Gastroesophageal sphincter (tissue), 4 donors: ENCODE measurements at regions not wholly inside any gene's neighbourhood (a gene's known extent, or its start where the extent isn't known, plus 50 kb on each side); places are given as distances from the start of the nearest gene placed in this dataset.
A peak's percentile ranks its signal among the peaks of the same experiment; 100 is the strongest.

ENCODE experiments used
- ATAC-seq: fragments of 150-250 bp; one replicate; pipeline ENCODE4 v1.9.1; 2016; ENCODE audit warnings: mild to moderate bottlenecking, moderate library complexity
- H3K27ac ChIP-seq, 4 donors: fragments of 200-600 bp; sonication (generic) in 3 of 4; 1 replicate in 3 of 4; 2 replicates in 1 of 4; pipeline ENCODE4 v1.5.1; 2016 to 2019
- H3K27me3 ChIP-seq: fragments of 200-600 bp; sonication (generic); one replicate; pipeline ENCODE4 v1.5.1; 2019
- H3K36me3 ChIP-seq, 2 donors: fragments of 200-600 bp; sonication (generic); one replicate each; pipeline ENCODE4 v1.5.1; 2019; ENCODE audit warnings: control low read depth in 1 of 2
- H3K4me1 ChIP-seq, 3 donors: fragments of 200-600 bp; sonication (generic); 1 replicate in 2 of 3; 2 replicates in 1 of 3; pipeline ENCODE4 v1.5.1; 2016 to 2019; ENCODE audit warnings: control low read depth in 2 of 3
- H3K4me3 ChIP-seq, 2 donors: fragments of 200-600 bp; sonication (generic); one replicate each; pipeline ENCODE4 v1.5.1; 2019; ENCODE audit warnings: mild to moderate bottlenecking in 1 of 2, moderate library complexity in 1 of 2
- H3K9me3 ChIP-seq, 3 donors: fragments of 200-600 bp; sonication (generic); one replicate each; pipeline ENCODE4 v1.5.1; 2017 to 2019; ENCODE audit warnings: control low read depth in 2 of 3
- CTCF ChIP-seq, 4 experiments: fragments of 200-600 bp in 2 of 4; fragments of 450-650 bp in 2 of 4; sonication (generic) in 1 of 4; IDR thresholded peaks; one replicate each; pipeline ENCODE4 v1.5.1; 2017 to 2019; ENCODE audit warnings: antibody characterized with exemption in 4 of 4, mild to moderate bottlenecking in 2 of 4, moderate library complexity in 2 of 4
- EP300 ChIP-seq: sonication (generic); formaldehyde crosslinking; IDR thresholded peaks from one replicate; pipeline ENCODE4 v1.6.1; 2017; ENCODE audit warnings: antibody characterized with exemption, mild to moderate bottlenecking
- POLR2A ChIP-seq, 2 donors: fragments of 450-650 bp; IDR thresholded peaks; one replicate each; pipeline ENCODE4 v1.6.1; 2017; ENCODE audit warnings: antibody characterized with exemption in 2 of 2, mild to moderate bottlenecking in 2 of 2, moderate library complexity in 1 of 2
- POLR2AphosphoS5 ChIP-seq: sonication (generic); formaldehyde crosslinking; IDR thresholded peaks from one replicate; pipeline ENCODE4 v1.6.1; 2017; ENCODE audit warnings: antibody characterized with exemption
- WGBS, 2 donors: methylation state at CpG; one replicate each; pipeline ENCODE4 v1.1.5; 2018; ENCODE audit warnings: low coverage in 1 of 2; 5-methylcytosine and 5-hydroxymethylcytosine counted together

- Histone ChIP-seq H3K4me1 (peaks cover 0 to 23% (median 3%) of the 10 kb centered on the region in 3 donors), H3K27ac (no peak overlapping the region), H3K36me3 (no peaks in the 10 kb centered on the region), H3K4me3 (no peak overlapping the region), H3K9me3 (no peaks in the 10 kb centered on the region), H3K27me3 (no peaks in the 10 kb centered on the region)
- WGBS, 2 donors = 59 to 78% methylated on average over 3 of the region's 3 CpGs
- no peak for ATAC-seq
- TF ChIP-seq POLR2AphosphoS5 (no peak), EP300 (no peak), CTCF (IDR thresholded peaks at IDR 0.05) (no peak), POLR2A (IDR thresholded peaks at IDR 0.05) (no peak)
Observed at GRCh38 chr7:86978808-86979506, 80.5 kb downstream of the ELAPOR2 start.

DNA sequence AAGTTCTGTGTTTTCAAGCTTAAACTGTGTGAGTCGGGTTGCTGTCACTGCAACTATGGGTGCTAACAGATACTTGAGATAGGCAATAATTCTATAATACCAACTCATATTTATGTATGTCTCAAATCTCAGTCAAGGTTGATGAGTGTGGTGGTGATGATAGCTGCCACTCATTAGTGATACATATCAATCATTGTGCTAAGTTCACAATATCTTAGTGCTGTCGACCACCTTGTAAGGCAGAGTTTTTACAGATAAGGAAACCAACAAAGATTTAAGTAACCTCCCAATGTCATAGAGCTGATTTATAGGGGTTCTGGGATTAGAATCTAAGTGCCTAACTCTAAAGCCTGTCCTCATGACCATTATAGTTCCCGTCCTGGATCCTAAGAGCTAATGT lies 82.5 kb downstream of the ELAPOR2 start:
- H3K9me3 ChIP-seq = no peaks in the 10 kb centered on the region
- no peak overlapping the region for H3K27ac ChIP-seq
- no peaks in the 10 kb centered on the region for H3K27me3 ChIP-seq
- H3K4me1 ChIP-seq = peaks cover 0 to 23% (median 3%) of the 10 kb centered on the region in 3 donors
- no peak overlapping the region for H3K4me3 ChIP-seq
- ATAC-seq = no peak
- no peaks in the 10 kb centered on the region for H3K36me3 ChIP-seq
- TF ChIP-seq POLR2A (IDR thresholded peaks at IDR 0.05) (no peak), POLR2AphosphoS5 (no peak), EP300 (no peak), CTCF (IDR thresholded peaks at IDR 0.05) (no peak)
- WGBS, 2 donors = 89 to 91% methylated on average over 2 to 3 of the region's 3 CpGs

GRCh38 chr7:86975914-86976313 lies 83.5 kb downstream of the ELAPOR2 start:
- H3K36me3 ChIP-seq = no peaks in the 10 kb centered on the region
- no peaks in the 10 kb centered on the region for H3K9me3 ChIP-seq
- H3K27ac ChIP-seq = peak overlapping the region; percentile 23 to 79 (median 65)
- H3K4me1 ChIP-seq = peaks cover 0 to 22% (median 3%) of the 10 kb centered on the region in 3 donors
- peak overlapping the region; percentile 26 to 32 for H3K4me3 ChIP-seq
- no peaks in the 10 kb centered on the region for H3K27me3 ChIP-seq
- TF ChIP-seq CTCF (IDR thresholded peaks at IDR 0.05) (no peak), POLR2A (IDR thresholded peaks at IDR 0.05) (no peak), EP300 (no peak)
- 27 to 71% methylated on average over 1 of the region's 1 CpG for WGBS, 2 donors
- ATAC-seq = no peak

GRCh38 chr7:86975449-86975848 lies 84.0 kb downstream of the ELAPOR2 start:
- Histone ChIP-seq H3K4me1 (peaks cover 0 to 17% (median 3%) of the 10 kb centered on the region in 3 donors), H3K36me3 (no peaks in the 10 kb centered on the region), H3K9me3 (no peaks in the 10 kb centered on the region), H3K4me3 (peak overlapping the region; percentile 26 to 32), H3K27ac (peak overlapping the region; percentile 23 to 79 (median 65)), H3K27me3 (no peaks in the 10 kb centered on the region)
- ATAC-seq = peak; percentile 49
- WGBS, 2 donors = 67 to 75% methylated on average over 1 of the region's 1 CpG
- TF ChIP-seq POLR2A (IDR thresholded peaks at IDR 0.05) (no peak), EP300 (no peak), CTCF (IDR thresholded peaks at IDR 0.05) (no peak), POLR2AphosphoS5 (no peak)

DNA sequence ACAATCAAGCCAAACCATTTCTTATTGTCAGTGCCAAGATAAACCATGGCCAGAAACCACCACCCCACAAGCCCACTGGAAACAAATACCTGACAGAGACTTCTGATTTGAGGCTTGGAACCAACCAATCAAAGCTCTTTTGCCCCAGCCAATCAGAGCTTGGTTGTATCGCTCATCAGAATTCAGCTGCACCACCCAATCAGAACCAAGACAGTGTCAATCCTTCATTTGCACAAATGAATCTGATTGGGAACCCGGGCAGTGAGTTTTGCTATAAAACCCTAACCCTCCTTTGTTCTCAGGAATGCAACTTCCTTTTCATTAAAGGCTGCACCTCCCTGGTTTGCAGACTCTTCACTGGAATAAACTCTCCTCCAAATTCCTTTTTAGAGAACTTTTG lies 87.4 kb downstream of the ELAPOR2 start:
- Histone ChIP-seq H3K27me3 (no peaks in the 10 kb centered on the region), H3K9me3 (no peaks in the 10 kb centered on the region), H3K4me3 (no peak overlapping the region), H3K36me3 (no peaks in the 10 kb centered on the region), H3K27ac (no peak overlapping the region), H3K4me1 (peaks cover 0 to 24% (median 3%) of the 10 kb centered on the region in 3 donors)
- 84 to 93% methylated on average over 2 of the region's 2 CpGs for WGBS, 2 donors
- no peak for ATAC-seq
- TF ChIP-seq POLR2AphosphoS5 (no peak), CTCF (IDR thresholded peaks at IDR 0.05) (no peak), EP300 (no peak), POLR2A (IDR thresholded peaks at IDR 0.05) (no peak)
